Natural killer cell treated with Interleukin-12 subunit alpha and Interleukin-12 subunit beta and Interleukin-15 and Interleukin-18, amount 100 ng/mL, for 72 hours (primary cell): ENCODE measurements at regions not wholly inside any gene's neighbourhood (a gene's known extent, or its start where the extent isn't known, plus 50 kb on each side); places are given as distances from the start of the nearest gene placed in this dataset.

Source experiments
- ATAC-seq, 2 donors: fragments of 150-1000 bp; cut with Tn5 transposase in 1 of 2; sonication (Bioruptor Pico), chemical (Tn5 transposase) in 1 of 2; 2 replicates each; pipeline ENCODE4 v1.10.0; 2021
- DNase-seq: peaks from one replicate; pipeline ENCODE4 v3.0.0; 2022; ENCODE audit warnings: low spot score
- H3K27ac Mint-ChIP-seq, 2 donors: 1 replicate in 1 of 2; 2 replicates in 1 of 2; pipeline ENCODE4 v1.8.0; 2022; ENCODE audit warnings: mixed read lengths in 2 of 2, mild to moderate bottlenecking in 1 of 2, moderate library complexity in 1 of 2
- H3K27me3 Mint-ChIP-seq, 2 donors: 1 replicate in 1 of 2; 2 replicates in 1 of 2; pipeline ENCODE4 v1.8.0; 2022; ENCODE audit warnings: mixed read lengths in 2 of 2
- H3K36me3 Mint-ChIP-seq: one replicate; pipeline ENCODE4 v1.8.0; 2022; ENCODE audit warnings: mixed read lengths
- H3K4me1 Mint-ChIP-seq, 2 donors: 1 replicate in 1 of 2; 2 replicates in 1 of 2; pipeline ENCODE4 v1.8.0; 2022; ENCODE audit warnings: low read depth in 2 of 2, mixed read lengths in 2 of 2, mild to moderate bottlenecking in 1 of 2
- H3K4me3 Mint-ChIP-seq: one replicate; pipeline ENCODE4 v1.8.0; 2022; ENCODE audit warnings: mixed read lengths
- H3K9me3 Mint-ChIP-seq: 2 replicates; pipeline ENCODE4 v1.8.0; 2022; ENCODE audit warnings: mixed read lengths

GRCh38 chr21:43294194-43294902 is 125.5 kb downstream of the CRYAA start:
- H3K4me1 Mint-ChIP-seq, result no peaks in the 10 kb centered on the region
- H3K27ac Mint-ChIP-seq, result no peak overlapping the region
- DNase-seq (peak; percentile 20), ATAC-seq (no peak)
- no peaks in the 10 kb centered on the region for H3K36me3 Mint-ChIP-seq
- peaks cover 6 to 14% of the 10 kb centered on the region in 2 donors for H3K27me3 Mint-ChIP-seq
- H3K4me3 Mint-ChIP-seq, result no peak overlapping the region
- no peaks in the 10 kb centered on the region for H3K9me3 Mint-ChIP-seq

GRCh38 chr21:43292866-43293142 is 124.0 kb downstream of the CRYAA start:
- Mint-ChIP-seq H3K36me3 (no peaks in the 10 kb centered on the region), H3K9me3 (no peaks in the 10 kb centered on the region), H3K27ac (no peak overlapping the region), H3K4me3 (no peak overlapping the region), H3K4me1 (no peaks in the 10 kb centered on the region), H3K27me3 (peaks cover 6 to 14% of the 10 kb centered on the region in 2 donors)
- DNase-seq, result no peak
- ATAC-seq, result no peak

GRCh38 chr21:43292041-43292865 is 123.4 kb downstream of the CRYAA start:
- H3K4me1 Mint-ChIP-seq, result no peaks in the 10 kb centered on the region
- no peak overlapping the region for H3K27ac Mint-ChIP-seq
- no peaks in the 10 kb centered on the region for H3K36me3 Mint-ChIP-seq
- H3K4me3 Mint-ChIP-seq, result no peak overlapping the region
- no peaks in the 10 kb centered on the region for H3K9me3 Mint-ChIP-seq
- ATAC-seq, result no peak
- peak; percentile 54 for DNase-seq
- peaks cover 6 to 14% of the 10 kb centered on the region in 2 donors for H3K27me3 Mint-ChIP-seq

GRCh38 chr21:43291347-43291950 is 122.6 kb downstream of the CRYAA start:
- Mint-ChIP-seq H3K4me3 (no peak overlapping the region), H3K27me3 (peaks cover 6 to 14% of the 10 kb centered on the region in 2 donors), H3K36me3 (no peaks in the 10 kb centered on the region), H3K9me3 (no peaks in the 10 kb centered on the region), H3K27ac (no peak overlapping the region), H3K4me1 (no peaks in the 10 kb centered on the region)
- ATAC-seq, result no peak
- peak; percentile 52 for DNase-seq

GRCh38 chr21:43290421-43291346 is 121.9 kb downstream of the CRYAA start:
- peaks cover 6 to 14% of the 10 kb centered on the region in 2 donors for H3K27me3 Mint-ChIP-seq
- ATAC-seq (peak in 1 of 2 donors; percentile 32), DNase-seq (no peak)
- H3K27ac Mint-ChIP-seq, result no peak overlapping the region
- H3K4me1 Mint-ChIP-seq, result no peaks in the 10 kb centered on the region
- H3K36me3 Mint-ChIP-seq, result no peaks in the 10 kb centered on the region
- H3K4me3 Mint-ChIP-seq, result no peak overlapping the region
- no peaks in the 10 kb centered on the region for H3K9me3 Mint-ChIP-seq

- Mint-ChIP-seq H3K9me3 (no peaks in the 10 kb centered on the region), H3K36me3 (no peaks in the 10 kb centered on the region), H3K27me3 (peaks cover 4 to 8% of the 10 kb centered on the region in 2 donors), H3K4me3 (no peak overlapping the region), H3K27ac (no peak overlapping the region), H3K4me1 (no peaks in the 10 kb centered on the region)
- ATAC-seq, result no peak
- no peak for DNase-seq
These were observed 121.2 kb downstream of the CRYAA start for GRCh38 chr21:43289966-43290365.

- DNase-seq (no peak), ATAC-seq (no peak)
- no peak overlapping the region for H3K27ac Mint-ChIP-seq
- H3K36me3 Mint-ChIP-seq, result no peaks in the 10 kb centered on the region
- no peaks in the 10 kb centered on the region for H3K9me3 Mint-ChIP-seq
- peaks cover 2 to 6% of the 10 kb centered on the region in 2 donors for H3K27me3 Mint-ChIP-seq
- no peak overlapping the region for H3K4me3 Mint-ChIP-seq
- no peaks in the 10 kb centered on the region for H3K4me1 Mint-ChIP-seq
These were observed 120.6 kb downstream of the CRYAA start for GRCh38 chr21:43289442-43289841.

GRCh38 chr21:43287795-43288755 is 119.3 kb downstream of the CRYAA start:
- H3K4me3 Mint-ChIP-seq, result no peak overlapping the region
- DNase-seq (no peak), ATAC-seq (no peak)
- no peaks in the 10 kb centered on the region for H3K4me1 Mint-ChIP-seq
- no peaks in the 10 kb centered on the region for H3K9me3 Mint-ChIP-seq
- H3K27me3 Mint-ChIP-seq, result no peaks in the 10 kb centered on the region
- no peak overlapping the region for H3K27ac Mint-ChIP-seq
- H3K36me3 Mint-ChIP-seq, result no peaks in the 10 kb centered on the region

GRCh38 chr21:43287111-43287760 is 118.4 kb downstream of the CRYAA start:
- Mint-ChIP-seq H3K4me1 (no peaks in the 10 kb centered on the region), H3K4me3 (no peak overlapping the region), H3K36me3 (no peaks in the 10 kb centered on the region), H3K27me3 (no peaks in the 10 kb centered on the region), H3K9me3 (no peaks in the 10 kb centered on the region), H3K27ac (no peak overlapping the region)
- no peak for DNase-seq
- ATAC-seq, result peak in 1 of 2 donors; percentile 29

- Mint-ChIP-seq H3K27ac (no peak overlapping the region), H3K9me3 (no peaks in the 10 kb centered on the region), H3K4me1 (no peaks in the 10 kb centered on the region), H3K27me3 (no peaks in the 10 kb centered on the region), H3K4me3 (no peak overlapping the region), H3K36me3 (no peaks in the 10 kb centered on the region)
- no peak for DNase-seq
- ATAC-seq, result no peak
These were observed 117.4 kb downstream of the CRYAA start for GRCh38 chr21:43286196-43286595.

GRCh38 chr21:43284700-43285099 is 115.9 kb downstream of the CRYAA start:
- H3K4me1 Mint-ChIP-seq, result no peaks in the 10 kb centered on the region
- ATAC-seq (no peak), DNase-seq (no peak)
- H3K36me3 Mint-ChIP-seq, result no peaks in the 10 kb centered on the region
- H3K4me3 Mint-ChIP-seq, result no peak overlapping the region
- no peaks in the 10 kb centered on the region for H3K9me3 Mint-ChIP-seq
- H3K27me3 Mint-ChIP-seq, result no peaks in the 10 kb centered on the region
- no peak overlapping the region for H3K27ac Mint-ChIP-seq

- Mint-ChIP-seq H3K27me3 (no peaks in the 10 kb centered on the region), H3K4me1 (no peaks in the 10 kb centered on the region), H3K9me3 (no peaks in the 10 kb centered on the region), H3K27ac (no peak overlapping the region), H3K4me3 (no peak overlapping the region), H3K36me3 (no peaks in the 10 kb centered on the region)
- DNase-seq (no peak), ATAC-seq (no peak)
These were observed 115.4 kb downstream of the CRYAA start for GRCh38 chr21:43284238-43284637.
